ENCODE measurements at regions not wholly inside any gene's neighbourhood (a gene's known extent, or its start where the extent isn't known, plus 50 kb on each side); places are given as distances from the start of the nearest gene placed in this dataset.

- DNase-seq (ENCODE audit: low read depth) = no peak
- TF ChIP-seq CTCF (conservative IDR thresholded peaks at IDR 0.05; ENCODE audit: low read depth, low read length) = no peak
- H3K4me3 ChIP-seq (ENCODE audit: low read depth, low read length) = no peak overlapping the region
These were observed 179.0 kb downstream of the BARD1 start for GRCh38 chr2:214630402-214631045.

GRCh38 chr2:214629875-214630274 is 179.6 kb downstream of the BARD1 start:
- DNase-seq (ENCODE audit: low read depth) = no peak
- H3K4me3 ChIP-seq (ENCODE audit: low read depth, low read length) = no peak overlapping the region
- no peak for TF ChIP-seq CTCF (conservative IDR thresholded peaks at IDR 0.05; ENCODE audit: low read depth, low read length)
